ENCODE measurements at regions not wholly inside any gene's neighbourhood (a gene's known extent, or its start where the extent isn't known, plus 50 kb on each side); places are given as distances from the start of the nearest gene placed in this dataset.

DNA sequence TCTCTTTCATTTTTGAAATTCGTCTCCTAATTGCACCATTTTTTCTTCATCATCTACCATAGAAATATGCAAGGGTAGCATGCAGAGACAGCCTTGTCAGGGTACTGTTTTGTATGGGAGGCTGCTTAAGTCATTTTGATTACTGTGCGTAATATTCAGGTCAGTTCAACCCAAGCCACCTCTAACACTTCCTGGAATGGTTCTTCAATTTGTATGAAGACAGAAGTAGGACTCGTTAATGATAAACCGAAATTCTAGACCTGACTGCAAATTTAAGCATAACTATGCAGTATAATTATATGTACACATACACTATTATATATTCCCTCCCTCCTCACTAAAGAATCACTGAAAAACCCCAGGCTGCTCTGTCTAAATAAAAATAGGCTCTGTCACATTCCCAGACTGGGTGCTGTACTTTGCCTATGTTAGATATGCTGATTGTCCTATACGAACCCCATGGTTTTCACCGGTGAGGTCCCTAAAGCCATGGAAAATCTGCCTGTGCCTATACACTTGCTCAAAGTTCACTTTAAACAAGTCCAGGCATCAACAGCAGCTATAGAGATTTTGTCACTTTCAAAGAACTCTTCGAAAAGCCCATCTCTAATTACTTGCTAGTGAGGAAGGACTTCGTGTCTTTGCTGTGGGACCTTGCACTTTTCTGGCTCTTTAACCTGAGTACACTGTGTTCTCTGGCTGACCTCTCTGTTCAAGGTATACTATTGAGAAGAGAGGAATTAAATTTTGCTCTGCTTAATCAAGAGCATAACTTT lies 352.1 kb upstream of the CD180 start:
- Mint-ChIP-seq H3K27me3 (ENCODE audit: low read depth) (no peaks in the 10 kb centered on the region), H3K27ac (no peak overlapping the region), H3K4me1 (no peaks in the 10 kb centered on the region), H3K4me3 (no peak overlapping the region), H3K9me3 (no peaks in the 10 kb centered on the region), H3K36me3 (ENCODE audit: insufficient read depth in 1 of 3, low read depth in 3 of 3) (no peaks in the 10 kb centered on the region)
- Histone ChIP-seq H2BK120ac (ENCODE audit: low read depth, low read length, poor library complexity, severe bottlenecking) (no peak overlapping the region), H3K79me1 (ENCODE audit: insufficient read depth, low read depth, low read length, poor library complexity, severe bottlenecking) (no peaks in the 10 kb centered on the region), H3K23ac (ENCODE audit: insufficient read length, low read depth, low read length) (no peak overlapping the region), H3K4me1 (ENCODE audit: insufficient read depth, low read length) (no peaks in the 10 kb centered on the region), H2BK15ac (ENCODE audit: low read depth, low read length) (no peak overlapping the region), H3K79me2 (ENCODE audit: insufficient read depth, low read length) (no peaks in the 10 kb centered on the region), H3K56ac (ENCODE audit: insufficient read length, low read depth, low read length) (no peak overlapping the region), H2AK5ac (ENCODE audit: insufficient read length, low read length) (no peak overlapping the region), H3K18ac (ENCODE audit: insufficient read length, low read depth, low read length) (no peak overlapping the region), H3K14ac (ENCODE audit: insufficient read depth, low read length) (no peak overlapping the region), H2AFZ (ENCODE audit: low read length) (no peak overlapping the region), H2BK5ac (ENCODE audit: insufficient read length, low read length) (no peak overlapping the region), H3K23me2 (ENCODE audit: insufficient read length, low read depth, low read length, poor library complexity, severe bottlenecking) (no peaks in the 10 kb centered on the region), H4K91ac (ENCODE audit: insufficient read length, low read depth, low read length) (no peak overlapping the region), H4K5ac (ENCODE audit: insufficient read length, low read depth, low read length) (no peak overlapping the region), H3K9me3 (ENCODE audit: control insufficient read depth, low read depth, low read length) (no peaks in the 10 kb centered on the region), H3K27ac (ENCODE audit: insufficient read length, low read depth, low read length) (no peak overlapping the region), H2BK20ac (ENCODE audit: low read depth, low read length, poor library complexity, severe bottlenecking) (no peak overlapping the region), H3K27me3 (ENCODE audit: insufficient read depth, low read length) (no peaks in the 10 kb centered on the region), H4K20me1 (ENCODE audit: control insufficient read depth, insufficient read depth, insufficient read length) (no peaks in the 10 kb centered on the region), H2BK12ac (ENCODE audit: insufficient read length, low read depth, low read length) (no peak overlapping the region), H3K4me2 (ENCODE audit: insufficient read depth, insufficient read length, low read length) (no peak overlapping the region), H3K9ac (ENCODE audit: extremely low read depth, insufficient read length, low read length) (no peak overlapping the region), H4K8ac (replicated peaks; ENCODE audit: insufficient read length, low read depth, low read length) (no peak overlapping the region), H3K4ac (ENCODE audit: low read depth, low read length) (no peak overlapping the region), H3T11ph (ENCODE audit: low read length) (no peak overlapping the region)
- no peak for DNase-seq
- TF ChIP-seq, protein P1, sequence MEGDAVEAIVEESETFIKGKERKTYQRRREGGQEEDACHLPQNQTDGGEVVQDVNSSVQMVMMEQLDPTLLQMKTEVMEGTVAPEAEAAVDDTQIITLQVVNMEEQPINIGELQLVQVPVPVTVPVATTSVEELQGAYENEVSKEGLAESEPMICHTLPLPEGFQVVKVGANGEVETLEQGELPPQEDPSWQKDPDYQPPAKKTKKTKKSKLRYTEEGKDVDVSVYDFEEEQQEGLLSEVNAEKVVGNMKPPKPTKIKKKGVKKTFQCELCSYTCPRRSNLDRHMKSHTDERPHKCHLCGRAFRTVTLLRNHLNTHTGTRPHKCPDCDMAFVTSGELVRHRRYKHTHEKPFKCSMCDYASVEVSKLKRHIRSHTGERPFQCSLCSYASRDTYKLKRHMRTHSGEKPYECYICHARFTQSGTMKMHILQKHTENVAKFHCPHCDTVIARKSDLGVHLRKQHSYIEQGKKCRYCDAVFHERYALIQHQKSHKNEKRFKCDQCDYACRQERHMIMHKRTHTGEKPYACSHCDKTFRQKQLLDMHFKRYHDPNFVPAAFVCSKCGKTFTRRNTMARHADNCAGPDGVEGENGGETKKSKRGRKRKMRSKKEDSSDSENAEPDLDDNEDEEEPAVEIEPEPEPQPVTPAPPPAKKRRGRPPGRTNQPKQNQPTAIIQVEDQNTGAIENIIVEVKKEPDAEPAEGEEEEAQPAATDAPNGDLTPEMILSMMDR (conservative IDR thresholded peaks at IDR 0.05): no peak
- no CpG with 5 or more reads among the region's 8 CpGs for WGBS (ENCODE audit: extremely low coverage, insufficient read length, low lambda C conversion rate)
